ENCODE measurements at regions not wholly inside any gene's neighbourhood (a gene's known extent, or its start where the extent isn't known, plus 50 kb on each side); places are given as distances from the start of the nearest gene placed in this dataset.

DNA sequence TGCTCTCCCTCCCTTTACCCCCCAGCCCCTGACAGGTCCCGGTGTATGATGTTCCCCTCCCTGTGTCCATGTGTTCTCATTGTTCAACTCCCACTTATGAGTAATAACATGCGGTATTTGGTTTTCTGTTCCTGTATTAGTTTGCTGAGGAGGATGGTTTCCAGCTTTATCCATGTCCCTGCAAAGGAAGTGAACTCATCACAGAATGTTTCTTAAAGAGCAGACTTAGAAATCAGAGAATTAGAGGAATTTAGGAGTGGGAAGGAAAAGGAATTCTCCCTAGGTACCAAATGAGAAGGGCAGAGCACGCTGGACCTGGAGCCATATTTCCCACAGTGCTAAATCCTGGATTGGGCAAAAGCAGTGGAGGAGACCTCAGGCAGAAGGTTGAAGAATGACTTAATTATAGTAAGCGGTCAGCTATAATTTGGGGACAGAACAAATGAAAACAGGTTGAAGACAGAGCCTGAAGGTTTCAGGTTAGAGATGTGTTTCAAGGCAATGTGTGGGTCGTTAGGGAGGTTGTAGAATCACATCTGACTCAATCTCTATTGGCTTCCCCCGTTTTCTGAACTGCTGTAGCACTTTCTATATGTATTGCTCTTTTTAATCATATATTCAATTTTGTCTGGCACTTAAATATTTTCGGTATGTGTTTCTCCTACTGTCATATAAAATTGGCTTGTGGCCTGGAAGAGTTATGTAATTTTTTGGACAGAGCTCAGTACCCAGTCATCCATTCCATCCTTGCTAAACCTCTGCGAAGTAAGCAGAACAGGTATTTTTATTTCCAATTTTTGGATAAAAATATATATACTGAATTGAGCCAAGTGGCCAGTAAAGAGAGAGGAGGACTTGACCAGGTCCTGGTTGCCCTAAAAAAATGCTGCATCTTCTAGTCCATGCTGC lies 210.5 kb upstream of the KLF6 start:
- no peak for TF ChIP-seq CTCF (IDR thresholded peaks at IDR 0.05)
- TF ChIP-seq POLR2A (IDR thresholded peaks at IDR 0.05): no peak

Measured in testis (tissue), 2 donors.